Neural crest cell (in vitro differentiated cells): ENCODE measurements at regions not wholly inside any gene's neighbourhood (a gene's known extent, or its start where the extent isn't known, plus 50 kb on each side); places are given as distances from the start of the nearest gene placed in this dataset.

Source experiments
- DNase-seq: peaks from one replicate; pipeline ENCODE4 v3.0.0; 2021; ENCODE audit warnings: low read depth, mixed read lengths, low spot score
- H3K27ac Mint-ChIP-seq: one replicate; pipeline ENCODE4 v1.8.0; 2021; ENCODE audit warnings: mild to moderate bottlenecking, mixed read lengths; ENCODE audit not compliant: unreplicated experiment
- H3K27me3 Mint-ChIP-seq: 2 replicates; pipeline ENCODE4 v1.8.0; 2021; ENCODE audit warnings: low read depth, mild to moderate bottlenecking, mixed read lengths
- H3K36me3 Mint-ChIP-seq: 2 replicates; pipeline ENCODE4 v1.8.0; 2021; ENCODE audit warnings: low read depth, mild to moderate bottlenecking, mixed read lengths
- H3K4me1 Mint-ChIP-seq: 2 replicates; pipeline ENCODE4 v1.8.0; 2021; ENCODE audit warnings: mixed read lengths
- H3K4me3 Mint-ChIP-seq: one replicate; pipeline ENCODE4 v1.8.0; 2021; ENCODE audit warnings: mild to moderate bottlenecking, mixed read lengths
- H3K9me3 Mint-ChIP-seq: 2 replicates; pipeline ENCODE4 v1.8.0; 2021; ENCODE audit warnings: mixed read lengths
- CTCF ChIP-seq: fragments of 200-600 bp; sonication (generic); conservative IDR thresholded peaks from 2 replicates; pipeline ENCODE4 v1.5.0; 2021; ENCODE audit warnings: antibody characterized with exemption, mild to moderate bottlenecking

GRCh38 chr10:118153287-118153686 is 106.5 kb upstream of the RAB11FIP2 start:
- H3K4me3 Mint-ChIP-seq: no peak overlapping the region
- H3K27me3 Mint-ChIP-seq: no peaks in the 10 kb centered on the region
- no peaks in the 10 kb centered on the region for H3K36me3 Mint-ChIP-seq
- H3K4me1 Mint-ChIP-seq: peaks cover 2% of the 10 kb centered on the region
- DNase-seq: no peak
- H3K27ac Mint-ChIP-seq: no peak overlapping the region
- TF ChIP-seq CTCF: no peak
- H3K9me3 Mint-ChIP-seq: peaks cover 11% of the 10 kb centered on the region

GRCh38 chr10:118151461-118151860 is 104.7 kb upstream of the RAB11FIP2 start:
- H3K9me3 Mint-ChIP-seq: peaks cover 10% of the 10 kb centered on the region
- H3K4me3 Mint-ChIP-seq: no peak overlapping the region
- peaks cover 8% of the 10 kb centered on the region for H3K4me1 Mint-ChIP-seq
- H3K27me3 Mint-ChIP-seq: no peaks in the 10 kb centered on the region
- H3K27ac Mint-ChIP-seq: no peak overlapping the region
- DNase-seq: no peak
- no peaks in the 10 kb centered on the region for H3K36me3 Mint-ChIP-seq
- no peak for TF ChIP-seq CTCF

- Mint-ChIP-seq H3K27me3 (no peaks in the 10 kb centered on the region), H3K36me3 (no peaks in the 10 kb centered on the region), H3K4me1 (peaks cover 8% of the 10 kb centered on the region), H3K9me3 (peaks cover 3% of the 10 kb centered on the region), H3K27ac (peak overlapping the region; percentile 19), H3K4me3 (no peak overlapping the region)
- DNase-seq: no peak
- TF ChIP-seq CTCF: no peak
These were observed 101.5 kb upstream of the RAB11FIP2 start for GRCh38 chr10:118148247-118148646.

GRCh38 chr10:118145256-118145655 is 98.5 kb upstream of the RAB11FIP2 start:
- Mint-ChIP-seq H3K27ac (peak overlapping the region; percentile 78), H3K4me1 (peaks cover 8% of the 10 kb centered on the region), H3K27me3 (no peaks in the 10 kb centered on the region), H3K4me3 (no peak overlapping the region), H3K36me3 (no peaks in the 10 kb centered on the region), H3K9me3 (peaks cover 3% of the 10 kb centered on the region)
- DNase-seq: no peak
- TF ChIP-seq CTCF: no peak

- Mint-ChIP-seq H3K4me3 (no peak overlapping the region), H3K36me3 (no peaks in the 10 kb centered on the region), H3K4me1 (no peaks in the 10 kb centered on the region), H3K27ac (no peak overlapping the region), H3K9me3 (no peaks in the 10 kb centered on the region), H3K27me3 (no peaks in the 10 kb centered on the region)
- DNase-seq: no peak
- no peak for TF ChIP-seq CTCF
These were observed 94.7 kb upstream of the RAB11FIP2 start for GRCh38 chr10:118141471-118141870.

- no peak for TF ChIP-seq CTCF
- Mint-ChIP-seq H3K36me3 (no peaks in the 10 kb centered on the region), H3K4me3 (no peak overlapping the region), H3K27me3 (no peaks in the 10 kb centered on the region), H3K27ac (no peak overlapping the region), H3K4me1 (no peaks in the 10 kb centered on the region), H3K9me3 (peaks cover 2% of the 10 kb centered on the region)
- no peak for DNase-seq
These were observed 92.6 kb upstream of the RAB11FIP2 start for GRCh38 chr10:118139321-118139720.
